ENCODE measurements at regions not wholly inside any gene's neighbourhood (a gene's known extent, or its start where the extent isn't known, plus 50 kb on each side); places are given as distances from the start of the nearest gene placed in this dataset.

DNA sequence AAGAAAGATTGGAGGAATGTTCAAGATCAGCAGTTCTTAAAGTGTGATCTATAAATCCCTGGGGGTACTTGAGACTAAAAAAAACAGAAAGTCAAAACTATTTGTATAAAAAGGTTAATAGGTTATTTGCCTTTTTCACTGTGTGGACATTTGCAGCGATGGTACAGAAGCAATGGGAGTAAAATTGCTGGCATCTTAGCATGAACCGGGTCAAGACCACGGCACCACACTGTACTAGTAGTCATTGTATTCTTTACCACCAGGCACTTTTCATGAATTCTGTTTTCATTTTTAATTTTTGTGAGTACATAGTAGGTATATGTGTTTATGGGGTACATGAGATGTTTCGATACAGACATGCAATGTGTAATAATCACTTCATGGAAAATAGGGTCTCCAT is 126.2 kb downstream of the IPO8 start:
- no peak for TF ChIP-seq POLR2A (IDR thresholded peaks at IDR 0.05)
- TF ChIP-seq, protein P1, sequence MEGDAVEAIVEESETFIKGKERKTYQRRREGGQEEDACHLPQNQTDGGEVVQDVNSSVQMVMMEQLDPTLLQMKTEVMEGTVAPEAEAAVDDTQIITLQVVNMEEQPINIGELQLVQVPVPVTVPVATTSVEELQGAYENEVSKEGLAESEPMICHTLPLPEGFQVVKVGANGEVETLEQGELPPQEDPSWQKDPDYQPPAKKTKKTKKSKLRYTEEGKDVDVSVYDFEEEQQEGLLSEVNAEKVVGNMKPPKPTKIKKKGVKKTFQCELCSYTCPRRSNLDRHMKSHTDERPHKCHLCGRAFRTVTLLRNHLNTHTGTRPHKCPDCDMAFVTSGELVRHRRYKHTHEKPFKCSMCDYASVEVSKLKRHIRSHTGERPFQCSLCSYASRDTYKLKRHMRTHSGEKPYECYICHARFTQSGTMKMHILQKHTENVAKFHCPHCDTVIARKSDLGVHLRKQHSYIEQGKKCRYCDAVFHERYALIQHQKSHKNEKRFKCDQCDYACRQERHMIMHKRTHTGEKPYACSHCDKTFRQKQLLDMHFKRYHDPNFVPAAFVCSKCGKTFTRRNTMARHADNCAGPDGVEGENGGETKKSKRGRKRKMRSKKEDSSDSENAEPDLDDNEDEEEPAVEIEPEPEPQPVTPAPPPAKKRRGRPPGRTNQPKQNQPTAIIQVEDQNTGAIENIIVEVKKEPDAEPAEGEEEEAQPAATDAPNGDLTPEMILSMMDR (IDR thresholded peaks at IDR 0.05): no peak

All from sigmoid colon (tissue), 3 donors.